PC-9 (cell line): ENCODE measurements at regions not wholly inside any gene's neighbourhood (a gene's known extent, or its start where the extent isn't known, plus 50 kb on each side); places are given as distances from the start of the nearest gene placed in this dataset.

Source experiments
- BruUV-seq: library from RNA; stranded (reverse); fragments of 400-500 nt; replicated peaks from 2 replicates; lab custom pipeline; 2021; lab: Mats Ljungman, UMichigan
- CTCF ChIA-PET: fragments of 300-600 bp; sonication (Branson Sonifier 250); formaldehyde crosslinking; loops from one replicate; lab custom pipeline; 2022; ENCODE audit warnings: antibody characterized with exemption; lab: Charles Lee
- POLR2A ChIA-PET: fragments of 300-600 bp; sonication (Branson Sonifier 250); formaldehyde crosslinking; loops from one replicate; lab custom pipeline; 2022; ENCODE audit warnings: antibody characterized with exemption; ENCODE audit not compliant: unreplicated experiment; lab: Charles Lee
- DNase-seq, 2 experiments: peaks; one replicate each; pipeline versions ENCODE4 v3.0.0 to v3.0.0-alpha.2; 2015 to 2022; ENCODE audit warnings: mixed read lengths in 1 of 2
- H2AFZ ChIP-seq: fragments of 200-600 bp; sonication (generic); 2 replicates; pipeline ENCODE4 v1.8.1; 2017; ENCODE audit warnings: antibody characterized with exemption
- H3F3A ChIP-seq: fragments of 200-600 bp; sonication (generic); 2 replicates; pipeline ENCODE4 v1.8.1; 2017; ENCODE audit warnings: antibody characterized with exemption, mild to moderate bottlenecking, low read depth; ENCODE audit not compliant: insufficient read depth
- H3K27ac ChIP-seq: fragments of 200-600 bp; sonication (generic); 2 replicates; pipeline ENCODE4 v1.6.1; 2016; ENCODE audit warnings: mixed run types
- H3K27me3 ChIP-seq: fragments of 200-600 bp; sonication (generic); 2 replicates; pipeline ENCODE4 v1.6.1; 2016; ENCODE audit warnings: low read depth, mixed run types; ENCODE audit not compliant: insufficient read depth
- H3K36me3 ChIP-seq: fragments of 200-600 bp; sonication (generic); 2 replicates; pipeline ENCODE4 v1.6.1; 2016; ENCODE audit warnings: low read depth, mixed run types
- H3K4me1 ChIP-seq: fragments of 200-600 bp; sonication (generic); replicated peaks from 2 replicates; pipeline ENCODE4 v1.6.1; 2016; ENCODE audit warnings: mixed run types; ENCODE audit not compliant: insufficient read depth
- H3K4me2 ChIP-seq: fragments of 200-600 bp; sonication (generic); 2 replicates; pipeline ENCODE4 v1.6.1; 2017; ENCODE audit warnings: mixed run types
- H3K4me3 ChIP-seq: fragments of 200-600 bp; sonication (generic); 2 replicates; pipeline ENCODE4 v1.6.1; 2016; ENCODE audit warnings: mixed run types
- H3K79me2 ChIP-seq: fragments of 200-600 bp; sonication (generic); 2 replicates; pipeline ENCODE4 v1.6.1; 2017; ENCODE audit warnings: low read depth, mixed run types
- H3K9me2 ChIP-seq: fragments of 200-600 bp; sonication (generic); 2 replicates; pipeline ENCODE4 v1.8.1; 2017; ENCODE audit warnings: mild to moderate bottlenecking; ENCODE audit not compliant: insufficient read depth
- H3K9me3 ChIP-seq: fragments of 200-600 bp; sonication (generic); 2 replicates; pipeline ENCODE4 v1.8.1; 2016; ENCODE audit warnings: low read depth; ENCODE audit not compliant: insufficient read depth
- H4K20me1 ChIP-seq: fragments of 200-600 bp; sonication (generic); 2 replicates; pipeline ENCODE4 v1.8.1; 2017; ENCODE audit not compliant: insufficient read depth
- EZH2 ChIP-seq: fragments of 200-600 bp; sonication (generic); IDR thresholded peaks from 2 replicates; pipeline ENCODE4 v1.8.0; 2017; ENCODE audit warnings: antibody characterized with exemption, low read depth
- intact Hi-C: fragments of 100-400 bp; cut with micrococcal nuclease; formaldehyde crosslinking; loops from one replicate; pipeline ENCODE4 v1.10.0; 2022; ENCODE audit not compliant: unreplicated experiment
- TF ChIP-seq, protein P1 (sequence below): fragments of 200-600 bp; sonication (generic); conservative IDR thresholded peaks from 2 replicates; pipeline ENCODE4 v1.6.1; 2017; ENCODE audit warnings: mixed run types, antibody characterized with exemption, mild to moderate bottlenecking, moderate library complexity

DNA sequence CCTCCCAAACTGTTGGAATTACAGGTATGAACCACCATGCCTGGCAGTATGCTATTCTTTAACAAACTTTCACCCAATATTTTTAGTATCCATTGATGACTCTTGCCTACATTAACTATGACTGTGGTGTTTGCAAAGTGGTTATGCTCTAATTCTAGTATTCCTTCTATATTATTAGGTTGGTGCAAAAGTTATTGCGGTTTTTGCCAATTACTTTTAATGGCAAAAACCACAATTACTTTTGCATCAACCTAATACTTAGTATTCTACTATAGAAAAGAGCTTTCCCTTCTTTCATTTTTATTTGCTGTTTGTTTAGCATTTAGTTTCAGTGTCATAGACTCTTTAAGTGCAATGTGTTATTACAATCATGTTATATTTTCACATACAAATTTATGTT lies 760.6 kb downstream of the NR2F2 start:
- Histone ChIP-seq H3K9me3 (no peaks in the 10 kb centered on the region), H3K4me3 (no peak overlapping the region), H3F3A (no peaks in the 10 kb centered on the region), H3K9me2 (no peaks in the 10 kb centered on the region), H3K4me2 (no peak overlapping the region), H3K36me3 (no peaks in the 10 kb centered on the region), H3K27ac (no peak overlapping the region), H3K27me3 (no peaks in the 10 kb centered on the region), H3K4me1 (no peaks in the 10 kb centered on the region), H3K79me2 (no peaks in the 10 kb centered on the region), H2AFZ (no peak overlapping the region), H4K20me1 (no peaks in the 10 kb centered on the region)
- intact Hi-C loops, result no loop called here
- no peak for DNase-seq
- ChIA-PET CTCF (no interaction called here), POLR2A (no interaction called here)
- TF ChIP-seq, protein P1, sequence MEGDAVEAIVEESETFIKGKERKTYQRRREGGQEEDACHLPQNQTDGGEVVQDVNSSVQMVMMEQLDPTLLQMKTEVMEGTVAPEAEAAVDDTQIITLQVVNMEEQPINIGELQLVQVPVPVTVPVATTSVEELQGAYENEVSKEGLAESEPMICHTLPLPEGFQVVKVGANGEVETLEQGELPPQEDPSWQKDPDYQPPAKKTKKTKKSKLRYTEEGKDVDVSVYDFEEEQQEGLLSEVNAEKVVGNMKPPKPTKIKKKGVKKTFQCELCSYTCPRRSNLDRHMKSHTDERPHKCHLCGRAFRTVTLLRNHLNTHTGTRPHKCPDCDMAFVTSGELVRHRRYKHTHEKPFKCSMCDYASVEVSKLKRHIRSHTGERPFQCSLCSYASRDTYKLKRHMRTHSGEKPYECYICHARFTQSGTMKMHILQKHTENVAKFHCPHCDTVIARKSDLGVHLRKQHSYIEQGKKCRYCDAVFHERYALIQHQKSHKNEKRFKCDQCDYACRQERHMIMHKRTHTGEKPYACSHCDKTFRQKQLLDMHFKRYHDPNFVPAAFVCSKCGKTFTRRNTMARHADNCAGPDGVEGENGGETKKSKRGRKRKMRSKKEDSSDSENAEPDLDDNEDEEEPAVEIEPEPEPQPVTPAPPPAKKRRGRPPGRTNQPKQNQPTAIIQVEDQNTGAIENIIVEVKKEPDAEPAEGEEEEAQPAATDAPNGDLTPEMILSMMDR, result no peak
- no peak for TF ChIP-seq EZH2
- no TSS peak for BruUV-seq

DNA sequence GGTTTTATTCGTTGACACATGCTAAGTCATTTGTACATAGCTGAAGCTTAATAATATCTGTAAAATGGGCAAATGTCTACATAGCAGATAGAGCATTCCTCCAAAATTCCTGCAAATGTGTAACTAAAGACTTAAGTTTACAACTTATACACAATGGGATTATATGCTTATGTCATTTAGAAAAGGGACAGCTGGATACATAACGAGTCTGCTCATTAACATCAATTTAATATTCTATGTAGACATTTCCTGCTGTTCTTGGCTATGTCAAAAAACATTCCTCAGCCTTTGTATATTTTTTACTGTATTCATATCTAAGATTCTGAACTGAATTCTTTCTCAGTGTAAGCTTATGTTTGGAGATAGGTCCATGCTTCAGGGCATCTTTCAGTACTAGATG lies 762.2 kb downstream of the NR2F2 start:
- TF ChIP-seq EZH2, result no peak
- ChIA-PET CTCF (no interaction called here), POLR2A (no interaction called here)
- H3K4me2 ChIP-seq, result no peak overlapping the region
- H4K20me1 ChIP-seq, result no peaks in the 10 kb centered on the region
- no peaks in the 10 kb centered on the region for H3K9me2 ChIP-seq
- no TSS peak for BruUV-seq
- intact Hi-C loops, result no loop called here
- H3K4me3 ChIP-seq, result no peak overlapping the region
- no peaks in the 10 kb centered on the region for H3K4me1 ChIP-seq
- no peak overlapping the region for H3K27ac ChIP-seq
- no peaks in the 10 kb centered on the region for H3K79me2 ChIP-seq
- no peaks in the 10 kb centered on the region for H3F3A ChIP-seq
- DNase-seq, result no peak
- H2AFZ ChIP-seq, result no peak overlapping the region
- H3K27me3 ChIP-seq, result no peaks in the 10 kb centered on the region
- H3K9me3 ChIP-seq, result no peaks in the 10 kb centered on the region
- no peaks in the 10 kb centered on the region for H3K36me3 ChIP-seq

DNA sequence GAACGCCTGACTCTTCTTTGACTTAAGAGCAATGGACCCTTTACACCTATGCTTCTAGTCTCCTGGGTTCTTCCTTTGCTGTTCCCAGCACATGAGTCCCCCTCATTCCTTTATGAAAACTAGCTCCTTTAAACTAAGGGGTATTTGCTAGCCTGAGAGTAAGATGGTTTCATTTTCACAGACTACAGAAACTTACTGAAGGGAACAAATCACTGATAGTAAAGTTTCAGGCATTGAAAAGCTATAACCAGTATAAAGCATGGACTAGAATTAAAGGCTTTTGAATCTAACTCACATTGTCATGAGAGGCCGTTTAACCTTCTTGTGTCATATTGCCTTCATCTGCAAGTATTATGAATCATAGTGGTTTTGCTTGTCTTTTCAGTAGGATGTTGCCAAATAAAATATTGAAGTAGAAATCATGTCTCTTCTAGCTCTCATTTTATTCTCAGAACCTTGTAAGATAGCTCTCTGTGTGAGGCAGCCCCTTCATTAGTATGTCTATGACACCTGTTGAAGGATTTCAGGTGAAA lies 765.9 kb downstream of the NR2F2 start:
- H3K27ac ChIP-seq, result no peak overlapping the region
- no peaks in the 10 kb centered on the region for H3K9me3 ChIP-seq
- H3K36me3 ChIP-seq, result no peaks in the 10 kb centered on the region
- H3K27me3 ChIP-seq, result no peaks in the 10 kb centered on the region
- DNase-seq, result no peak
- TF ChIP-seq, protein P1, result no peak
- no peak for TF ChIP-seq EZH2
- H3K79me2 ChIP-seq, result no peaks in the 10 kb centered on the region
- H3K4me1 ChIP-seq, result no peaks in the 10 kb centered on the region
- no peaks in the 10 kb centered on the region for H3K9me2 ChIP-seq
- ChIA-PET CTCF (no interaction called here), POLR2A (no interaction called here)
- H3K4me2 ChIP-seq, result no peak overlapping the region
- intact Hi-C loops, result no loop called here
- BruUV-seq, result no TSS peak
- no peaks in the 10 kb centered on the region for H3F3A ChIP-seq
- H2AFZ ChIP-seq, result no peak overlapping the region
- H4K20me1 ChIP-seq, result no peaks in the 10 kb centered on the region
- H3K4me3 ChIP-seq, result no peak overlapping the region

DNA sequence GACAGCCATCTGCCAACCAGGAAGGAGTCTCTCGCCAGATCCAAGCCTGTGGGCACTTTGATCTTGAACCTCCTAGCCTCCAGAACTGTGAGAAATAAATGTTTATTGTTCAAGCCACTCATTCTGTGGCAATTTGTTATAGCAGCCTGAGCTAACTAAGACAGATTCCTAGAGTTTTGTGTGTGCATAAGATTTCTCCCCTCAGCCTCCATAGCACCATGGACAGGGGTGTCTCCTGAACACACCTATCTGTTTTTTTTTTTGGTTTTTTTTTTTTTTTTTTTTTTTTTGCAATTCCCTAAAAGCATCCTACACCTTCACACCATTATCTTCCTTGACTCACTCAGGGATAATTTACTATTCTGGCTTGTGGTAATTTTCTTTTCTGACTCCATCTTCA lies 768.5 kb downstream of the NR2F2 start:
- no peaks in the 10 kb centered on the region for H3K4me1 ChIP-seq
- no peak overlapping the region for H3K4me2 ChIP-seq
- no peak for DNase-seq
- H2AFZ ChIP-seq, result no peak overlapping the region
- no peaks in the 10 kb centered on the region for H3K79me2 ChIP-seq
- ChIA-PET POLR2A (no interaction called here), CTCF (no interaction called here)
- no peak overlapping the region for H3K4me3 ChIP-seq
- H3K9me2 ChIP-seq, result no peaks in the 10 kb centered on the region
- intact Hi-C loops, result no loop called here
- BruUV-seq, result no TSS peak
- H3K9me3 ChIP-seq, result no peaks in the 10 kb centered on the region
- no peaks in the 10 kb centered on the region for H3K27me3 ChIP-seq
- TF ChIP-seq, protein P1, result no peak
- TF ChIP-seq EZH2, result no peak
- H3F3A ChIP-seq, result no peaks in the 10 kb centered on the region
- H3K36me3 ChIP-seq, result no peaks in the 10 kb centered on the region
- H3K27ac ChIP-seq, result no peak overlapping the region
- no peaks in the 10 kb centered on the region for H4K20me1 ChIP-seq
